Neural progenitor cell (in vitro differentiated cells): ENCODE measurements at regions not wholly inside any gene's neighbourhood (a gene's known extent, or its start where the extent isn't known, plus 50 kb on each side); places are given as distances from the start of the nearest gene placed in this dataset.

Experiments
- DNase-seq: peaks from one replicate; pipeline ENCODE4 v3.0.0-alpha.2; 2016; ENCODE audit warnings: low spot score
- H2AFZ ChIP-seq: fragments of 200-600 bp; sonication (generic); replicated peaks from 2 replicates; pipeline ENCODE4 v1.6.1; 2016; ENCODE audit warnings: antibody characterized with exemption
- H3F3A ChIP-seq: fragments of 200-600 bp; sonication (generic); 2 replicates; pipeline ENCODE4 v1.6.1; 2016; ENCODE audit warnings: antibody characterized with exemption, low read depth
- H3K27ac ChIP-seq: fragments of 200-600 bp; sonication (generic); 2 replicates; pipeline ENCODE4 v1.5.1; 2016; ENCODE audit warnings: mild to moderate bottlenecking
- H3K27me3 ChIP-seq: fragments of 200-600 bp; sonication (generic); 2 replicates; pipeline ENCODE4 v1.6.1; 2016; ENCODE audit warnings: mild to moderate bottlenecking, moderate library complexity
- H3K36me3 ChIP-seq: fragments of 200-600 bp; sonication (generic); 2 replicates; pipeline ENCODE4 v1.5.1; 2016
- H3K4me1 ChIP-seq: fragments of 200-600 bp; sonication (generic); 2 replicates; pipeline ENCODE4 v1.6.1; 2016; ENCODE audit warnings: mixed run types
- H3K4me2 ChIP-seq: fragments of 200-600 bp; sonication (generic); 2 replicates; pipeline ENCODE4 v1.6.1; 2016
- H3K4me3 ChIP-seq: fragments of 200-600 bp; sonication (generic); 2 replicates; pipeline ENCODE4 v1.5.1; 2016
- H3K79me2 ChIP-seq: fragments of 200-600 bp; sonication (generic); 2 replicates; pipeline ENCODE4 v1.6.1; 2016; ENCODE audit warnings: low read depth
- H3K9ac ChIP-seq: fragments of 200-600 bp; sonication (generic); 2 replicates; pipeline ENCODE4 v1.6.1; 2016
- H3K9me3 ChIP-seq: fragments of 200-600 bp; sonication (generic); 2 replicates; pipeline ENCODE4 v1.5.1; 2016; ENCODE audit warnings: low read depth
- H4K20me1 ChIP-seq: fragments of 200-600 bp; sonication (generic); 2 replicates; pipeline ENCODE4 v1.6.1; 2016; ENCODE audit warnings: low read depth
- H3K27ac Mint-ChIP-seq: 3 replicates; pipeline ENCODE4 v1.8.0; 2021; ENCODE audit warnings: mixed read lengths
- H3K27me3 Mint-ChIP-seq: 2 replicates; pipeline ENCODE4 v1.8.0; 2022; ENCODE audit warnings: low read depth, mild to moderate bottlenecking, inconsistent platforms, moderate library complexity, mixed read lengths; ENCODE audit not compliant: insufficient read depth
- H3K36me3 Mint-ChIP-seq: 3 replicates; pipeline ENCODE4 v1.8.0; 2021; ENCODE audit warnings: mixed read lengths
- H3K4me1 Mint-ChIP-seq: 3 replicates; pipeline ENCODE4 v1.8.0; 2021; ENCODE audit warnings: mixed read lengths
- H3K4me3 Mint-ChIP-seq: 3 replicates; pipeline ENCODE4 v1.8.0; 2021; ENCODE audit warnings: mild to moderate bottlenecking, moderate library complexity, mixed read lengths
- H3K9me3 Mint-ChIP-seq: 3 replicates; pipeline ENCODE4 v1.8.0; 2020; ENCODE audit warnings: mixed read lengths
- EZH2 ChIP-seq: fragments of 200-600 bp; sonication (generic); IDR thresholded peaks from 2 replicates; pipeline ENCODE4 v1.6.1; 2017; ENCODE audit warnings: antibody characterized with exemption, mild to moderate bottlenecking, moderate library complexity
- EZH2phosphoT487 ChIP-seq: fragments of 200-600 bp; sonication (generic); IDR thresholded peaks from 2 replicates; pipeline ENCODE4 v1.6.1; 2017; ENCODE audit warnings: antibody characterized with exemption
- TF ChIP-seq, protein P1 (sequence below): fragments of 200-600 bp; sonication (generic); IDR thresholded peaks from 2 replicates; pipeline ENCODE4 v1.5.1; 2017; ENCODE audit warnings: antibody characterized with exemption, mild to moderate bottlenecking

- Histone ChIP-seq H3K36me3 (no peaks in the 10 kb centered on the region), H3K9ac (no peak overlapping the region), H2AFZ (no peak overlapping the region), H3K4me2 (no peak overlapping the region), H3K9me3 (no peaks in the 10 kb centered on the region), H3K4me1 (no peaks in the 10 kb centered on the region), H3F3A (no peaks in the 10 kb centered on the region), H3K79me2 (no peaks in the 10 kb centered on the region), H3K27me3 (no peaks in the 10 kb centered on the region), H3K27ac (no peak overlapping the region), H3K4me3 (no peak overlapping the region), H4K20me1 (no peaks in the 10 kb centered on the region)
- TF ChIP-seq EZH2 (no peak), EZH2phosphoT487 (no peak)
- TF ChIP-seq, protein P1, sequence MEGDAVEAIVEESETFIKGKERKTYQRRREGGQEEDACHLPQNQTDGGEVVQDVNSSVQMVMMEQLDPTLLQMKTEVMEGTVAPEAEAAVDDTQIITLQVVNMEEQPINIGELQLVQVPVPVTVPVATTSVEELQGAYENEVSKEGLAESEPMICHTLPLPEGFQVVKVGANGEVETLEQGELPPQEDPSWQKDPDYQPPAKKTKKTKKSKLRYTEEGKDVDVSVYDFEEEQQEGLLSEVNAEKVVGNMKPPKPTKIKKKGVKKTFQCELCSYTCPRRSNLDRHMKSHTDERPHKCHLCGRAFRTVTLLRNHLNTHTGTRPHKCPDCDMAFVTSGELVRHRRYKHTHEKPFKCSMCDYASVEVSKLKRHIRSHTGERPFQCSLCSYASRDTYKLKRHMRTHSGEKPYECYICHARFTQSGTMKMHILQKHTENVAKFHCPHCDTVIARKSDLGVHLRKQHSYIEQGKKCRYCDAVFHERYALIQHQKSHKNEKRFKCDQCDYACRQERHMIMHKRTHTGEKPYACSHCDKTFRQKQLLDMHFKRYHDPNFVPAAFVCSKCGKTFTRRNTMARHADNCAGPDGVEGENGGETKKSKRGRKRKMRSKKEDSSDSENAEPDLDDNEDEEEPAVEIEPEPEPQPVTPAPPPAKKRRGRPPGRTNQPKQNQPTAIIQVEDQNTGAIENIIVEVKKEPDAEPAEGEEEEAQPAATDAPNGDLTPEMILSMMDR, result no peak
- no peaks in the 10 kb centered on the region for H3K4me1 Mint-ChIP-seq
- no peak overlapping the region for H3K4me3 Mint-ChIP-seq
- H3K9me3 Mint-ChIP-seq, result no peaks in the 10 kb centered on the region
- no peaks in the 10 kb centered on the region for H3K36me3 Mint-ChIP-seq
- DNase-seq, result no peak
- H3K27me3 Mint-ChIP-seq, result peaks cover 2% of the 10 kb centered on the region
- no peak overlapping the region for H3K27ac Mint-ChIP-seq
Observed at GRCh38 chr4:119750048-119750447, 121.4 kb upstream of the PDE5A start.

DNA sequence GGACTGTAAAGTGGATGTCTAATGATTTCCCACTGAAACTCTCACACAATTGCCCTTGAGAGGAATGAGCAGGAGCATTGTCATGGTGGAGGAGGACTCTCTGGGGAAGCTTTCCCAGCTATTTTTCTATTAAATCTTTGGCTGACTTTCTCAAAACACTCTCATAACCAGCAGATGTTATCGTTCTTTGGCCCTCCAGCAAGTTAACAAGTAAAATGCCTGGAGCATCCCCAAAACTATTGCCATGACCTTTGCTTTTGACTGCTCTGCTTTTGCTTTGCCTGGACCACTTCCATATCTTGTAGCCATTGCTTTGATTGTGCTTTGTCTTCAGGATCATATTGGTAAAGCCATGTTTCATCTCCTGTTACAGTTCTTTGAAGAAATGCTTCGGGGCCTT, 120.2 kb upstream of the PDE5A start:
- H3K9me3 ChIP-seq, result no peaks in the 10 kb centered on the region
- no peaks in the 10 kb centered on the region for H3K36me3 ChIP-seq
- no peak overlapping the region for H3K4me3 Mint-ChIP-seq
- no peak overlapping the region for H3K27ac Mint-ChIP-seq
- no peaks in the 10 kb centered on the region for H3F3A ChIP-seq
- H3K27me3 ChIP-seq, result no peaks in the 10 kb centered on the region
- no peaks in the 10 kb centered on the region for H3K4me1 ChIP-seq
- TF ChIP-seq EZH2phosphoT487, result no peak
- TF ChIP-seq, protein P1, result no peak
- TF ChIP-seq EZH2, result no peak
- H3K27me3 Mint-ChIP-seq, result peaks cover 2% of the 10 kb centered on the region
- no peak for DNase-seq
- H4K20me1 ChIP-seq, result no peaks in the 10 kb centered on the region
- no peaks in the 10 kb centered on the region for H3K4me1 Mint-ChIP-seq
- H3K4me2 ChIP-seq, result no peak overlapping the region
- no peak overlapping the region for H3K9ac ChIP-seq
- H3K36me3 Mint-ChIP-seq, result no peaks in the 10 kb centered on the region
- no peak overlapping the region for H3K27ac ChIP-seq
- H3K4me3 ChIP-seq, result no peak overlapping the region
- no peaks in the 10 kb centered on the region for H3K9me3 Mint-ChIP-seq
- no peak overlapping the region for H2AFZ ChIP-seq
- H3K79me2 ChIP-seq, result no peaks in the 10 kb centered on the region

- H4K20me1 ChIP-seq, result no peaks in the 10 kb centered on the region
- DNase-seq, result no peak
- H3K4me1 Mint-ChIP-seq, result no peaks in the 10 kb centered on the region
- no peaks in the 10 kb centered on the region for H3K9me3 Mint-ChIP-seq
- H3K27ac Mint-ChIP-seq, result no peak overlapping the region
- no peaks in the 10 kb centered on the region for H3K36me3 Mint-ChIP-seq
- no peak overlapping the region for H3K9ac ChIP-seq
- H3K27me3 Mint-ChIP-seq, result peaks cover 3% of the 10 kb centered on the region
- H3K79me2 ChIP-seq, result no peaks in the 10 kb centered on the region
- no peaks in the 10 kb centered on the region for H3K4me1 ChIP-seq
- no peak overlapping the region for H3K4me3 ChIP-seq
- H3K36me3 ChIP-seq, result no peaks in the 10 kb centered on the region
- no peaks in the 10 kb centered on the region for H3K27me3 ChIP-seq
- H3K27ac ChIP-seq, result no peak overlapping the region
- TF ChIP-seq, protein P1, result no peak
- no peak for TF ChIP-seq EZH2
- no peak for TF ChIP-seq EZH2phosphoT487
- H3K4me2 ChIP-seq, result no peak overlapping the region
- H2AFZ ChIP-seq, result no peak overlapping the region
- no peaks in the 10 kb centered on the region for H3F3A ChIP-seq
- no peaks in the 10 kb centered on the region for H3K9me3 ChIP-seq
- no peak overlapping the region for H3K4me3 Mint-ChIP-seq
Observed at GRCh38 chr4:119746951-119747350, 118.3 kb upstream of the PDE5A start.

DNA sequence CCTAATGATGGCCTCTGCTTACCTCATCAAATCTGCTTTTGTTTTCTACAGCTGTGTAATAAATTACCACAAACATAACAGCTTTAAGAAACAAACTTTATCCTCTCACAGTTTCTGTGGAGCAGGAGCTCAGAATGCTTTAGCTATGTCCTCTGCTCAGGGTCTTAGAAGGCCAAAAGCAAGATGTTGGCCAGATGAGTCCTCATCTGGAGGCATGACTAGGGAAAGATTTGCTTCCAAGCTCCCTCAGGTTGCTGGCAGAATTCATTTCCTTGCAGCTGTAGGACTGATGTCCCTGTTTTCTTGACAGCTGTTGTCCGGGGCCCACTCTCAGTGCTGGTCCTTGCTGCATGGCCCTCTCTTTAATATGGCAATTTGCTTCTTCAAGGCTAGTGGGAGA, 116.7 kb upstream of the PDE5A start:
- no peaks in the 10 kb centered on the region for H3K9me3 Mint-ChIP-seq
- H3K4me1 Mint-ChIP-seq, result no peaks in the 10 kb centered on the region
- no peak overlapping the region for H3K4me3 Mint-ChIP-seq

More for the DNA sequence above, 116.7 kb upstream of the PDE5A start:
- Histone ChIP-seq H3K4me2 (no peak overlapping the region), H3K4me1 (no peaks in the 10 kb centered on the region), H3K27me3 (no peaks in the 10 kb centered on the region), H3K79me2 (no peaks in the 10 kb centered on the region), H3K4me3 (no peak overlapping the region), H3K27ac (no peak overlapping the region), H2AFZ (peak overlapping the region; percentile 5), H3F3A (no peaks in the 10 kb centered on the region), H3K36me3 (no peaks in the 10 kb centered on the region), H3K9ac (no peak overlapping the region), H3K9me3 (no peaks in the 10 kb centered on the region), H4K20me1 (no peaks in the 10 kb centered on the region)
- no peak overlapping the region for H3K27ac Mint-ChIP-seq
- no peak for DNase-seq
- no peak for TF ChIP-seq EZH2phosphoT487
- TF ChIP-seq, protein P1, result no peak
- H3K27me3 Mint-ChIP-seq, result peaks cover 3% of the 10 kb centered on the region
- H3K36me3 Mint-ChIP-seq, result no peaks in the 10 kb centered on the region
